ENCODE measurements at regions not wholly inside any gene's neighbourhood (a gene's known extent, or its start where the extent isn't known, plus 50 kb on each side); places are given as distances from the start of the nearest gene placed in this dataset.

DNA sequence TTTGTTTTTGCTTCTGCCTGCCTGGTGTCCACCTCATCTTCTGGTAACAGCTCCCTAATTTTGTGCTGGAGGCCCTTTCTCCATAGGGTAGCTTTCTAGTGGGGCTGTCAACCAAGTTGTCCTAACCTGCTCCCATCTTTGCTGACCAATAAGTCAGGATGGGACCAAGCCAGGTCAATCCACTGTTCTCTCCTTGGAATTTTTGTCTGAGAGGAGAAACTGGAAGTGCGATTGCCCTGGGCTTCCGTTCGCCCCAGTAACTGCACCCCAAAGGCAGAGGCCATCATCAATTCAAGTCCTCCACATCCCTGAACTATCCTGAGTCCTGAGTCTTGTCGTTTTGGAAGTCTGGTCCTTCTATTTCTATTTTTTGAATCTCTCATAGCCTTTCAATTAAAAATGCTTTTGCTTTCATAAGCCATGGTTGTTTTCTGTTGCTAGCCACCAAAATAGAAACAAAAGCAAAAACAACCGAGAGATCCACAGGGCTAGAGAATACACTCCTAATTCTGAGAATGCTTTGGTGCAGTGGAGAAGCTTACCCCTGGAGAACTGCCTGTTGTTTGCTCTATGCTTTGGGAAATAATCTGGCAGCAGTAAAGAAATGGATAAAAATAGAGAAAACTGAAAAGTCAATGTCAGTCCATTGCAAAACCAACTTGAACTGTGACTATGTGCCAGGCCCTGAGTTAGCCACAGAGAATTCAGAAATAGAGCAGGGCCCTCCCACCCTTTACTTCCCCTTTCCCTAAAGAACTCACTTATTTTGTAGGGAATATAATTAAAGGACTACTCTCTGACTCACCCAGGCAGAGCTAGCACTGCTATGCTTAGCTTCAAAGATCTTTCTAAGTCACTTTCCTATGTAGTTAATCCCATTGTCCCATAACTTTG lies 368.1 kb downstream of the CXCL12 start:
- ChIA-PET POLR2A (ENCODE audit: partially characterized antibody) (interaction anchor here (0.9 kb wide), 1 partner anchor 11 kb away, joined by 3 read pairs; no protein-coding TSS in a partner anchor), CTCF (ENCODE audit: partially characterized antibody) (interaction anchor here (0.9 to 1.2 kb wide), 2 partner anchors 8 to 112 kb away, joined by 3 to 4 read pairs; no protein-coding TSS in a partner anchor)
- no peak for DNase-seq (ENCODE audit: low read depth in 1 of 2, low spot score in 2 of 2)
- Histone ChIP-seq H3K23ac (ENCODE audit: insufficient read length) (no peak overlapping the region), H3K4me2 (ENCODE audit: insufficient read depth in 1 of 2, low read depth in 2 of 2, low read length in 2 of 2) (no peak overlapping the region), H3K9me3 (ENCODE audit: insufficient read depth in 2 of 2, low read depth in 1 of 2, low read length in 1 of 2) (no peaks in the 10 kb centered on the region), H3K4me1 (replicated peaks in 1 of 4; ENCODE audit: control insufficient read depth in 3 of 4, insufficient read depth in 4 of 4, low read length in 3 of 4) (no peaks in the 10 kb centered on the region), H3K56ac (replicated peaks; ENCODE audit: insufficient read length, low read depth, low read length) (no peak overlapping the region), H2BK20ac (ENCODE audit: low read length) (no peak overlapping the region), H2BK15ac (ENCODE audit: low read length) (no peak overlapping the region), H2BK12ac (ENCODE audit: low read depth, low read length) (no peak overlapping the region), H3K79me2 (ENCODE audit: control insufficient read depth in 1 of 2, insufficient read depth in 2 of 2, low read length in 2 of 2) (no peaks in the 10 kb centered on the region), H4K5ac (ENCODE audit: insufficient read length, low read depth, low read length) (no peak overlapping the region), H4K8ac (ENCODE audit: extremely low read depth, insufficient read depth, low read length) (no peak overlapping the region), H3K18ac (ENCODE audit: extremely low read depth, low read length) (no peak overlapping the region; the same call in 1 of the 2 replicates), H4K20me1 (replicated peaks in 1 of 2; ENCODE audit: control insufficient read depth in 1 of 2, insufficient read depth in 2 of 2, low read length in 2 of 2) (no peaks in the 10 kb centered on the region), H3K27me3 (replicated peaks in 1 of 4; ENCODE audit: control insufficient read depth in 3 of 4, extremely low read depth in 1 of 4, insufficient read depth in 3 of 4, low read length in 3 of 4) (no peaks in the 10 kb centered on the region; a peak in 1 of 7 replicates), H2BK120ac (replicated peaks; ENCODE audit: low read depth, low read length) (no peak overlapping the region), H3K79me1 (ENCODE audit: low read depth, low read length) (no peaks in the 10 kb centered on the region), H3K4ac (replicated peaks; ENCODE audit: insufficient read length, low read depth, low read length) (no peak overlapping the region), H2BK5ac (ENCODE audit: low read depth, low read length) (no peak overlapping the region), H3K23me2 (ENCODE audit: low read depth, low read length) (no peaks in the 10 kb centered on the region), H3K27ac (ENCODE audit: low read depth, low read length) (no peak overlapping the region), H3K4me3 (ENCODE audit: extremely low read depth in 1 of 4, insufficient read depth in 2 of 4, low read depth in 3 of 4, low read length in 4 of 4) (no peak overlapping the region), H2AFZ (ENCODE audit: low read length) (no peak overlapping the region), H4K91ac (replicated peaks; ENCODE audit: insufficient read length, low read length) (no peak overlapping the region), H2AK5ac (ENCODE audit: low read depth, low read length) (no peak overlapping the region), H3K14ac (ENCODE audit: insufficient read length) (no peak overlapping the region), H3K36me3 (ENCODE audit: control insufficient read depth in 2 of 4, insufficient read depth in 4 of 4, low read length in 3 of 4) (no peaks in the 10 kb centered on the region), H3K9ac (replicated peaks in 1 of 4; ENCODE audit: extremely low read depth in 1 of 4, low read depth in 3 of 4, low read length in 3 of 4) (no peak overlapping the region)
- FAIRE-seq: no peak
- no peak for TF ChIP-seq CHD2 (IDR thresholded peaks at IDR 0.05; ENCODE audit: low read length)
- TF ChIP-seq HDAC2 (IDR thresholded peaks at IDR 0.05; ENCODE audit: borderline replicate concordance in 1 of 2, low read depth in 2 of 2, low read length in 2 of 2): no peak
- 93% methylated on average over 5 of the region's 5 CpGs; no CpG with 5 or more reads in 1 of the 2 experiments for WGBS, 2 experiments (ENCODE audit: extremely low coverage in 1 of 2, insufficient coverage in 1 of 2, insufficient read length in 1 of 2, insufficient replicate concordance in 2 of 2, low coverage in 1 of 2, low lambda C conversion rate in 2 of 2, missing lambda C conversion rate in 1 of 2)

All from H1 (cell line).